ENCODE measurements at regions not wholly inside any gene's neighbourhood (a gene's known extent, or its start where the extent isn't known, plus 50 kb on each side); places are given as distances from the start of the nearest gene placed in this dataset.

DNA sequence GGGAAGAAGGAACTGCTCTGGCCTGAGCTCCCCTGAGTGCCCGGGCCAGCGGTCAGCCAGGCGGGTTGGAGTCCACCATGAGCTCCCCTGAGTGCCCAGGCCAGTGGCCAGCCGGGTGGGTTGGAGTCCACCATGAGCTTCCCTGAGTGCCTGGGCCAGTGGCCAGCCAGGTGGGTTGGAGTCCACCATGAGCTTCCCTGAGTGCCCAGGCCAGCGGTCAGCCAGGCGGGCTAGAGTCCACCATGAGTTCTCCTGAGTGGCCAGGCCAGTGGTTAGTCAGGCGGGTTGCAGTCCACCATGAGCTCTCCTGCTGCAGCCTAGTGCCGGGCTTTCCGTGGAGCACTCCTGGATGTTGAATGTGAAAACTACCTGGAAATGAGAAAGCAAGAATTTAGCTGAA lies 844.0 kb downstream of the TBC1D22A start:
- TF ChIP-seq, protein P1, sequence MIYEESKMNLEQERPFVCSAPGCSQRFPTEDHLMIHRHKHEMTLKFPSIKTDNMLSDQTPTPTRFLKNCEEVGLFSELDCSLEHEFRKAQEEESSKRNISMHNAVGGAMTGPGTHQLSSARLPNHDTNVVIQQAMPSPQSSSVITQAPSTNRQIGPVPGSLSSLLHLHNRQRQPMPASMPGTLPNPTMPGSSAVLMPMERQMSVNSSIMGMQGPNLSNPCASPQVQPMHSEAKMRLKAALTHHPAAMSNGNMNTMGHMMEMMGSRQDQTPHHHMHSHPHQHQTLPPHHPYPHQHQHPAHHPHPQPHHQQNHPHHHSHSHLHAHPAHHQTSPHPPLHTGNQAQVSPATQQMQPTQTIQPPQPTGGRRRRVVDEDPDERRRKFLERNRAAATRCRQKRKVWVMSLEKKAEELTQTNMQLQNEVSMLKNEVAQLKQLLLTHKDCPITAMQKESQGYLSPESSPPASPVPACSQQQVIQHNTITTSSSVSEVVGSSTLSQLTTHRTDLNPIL (CRISPR knock-in tag; IDR thresholded peaks at IDR 0.05; ENCODE audit: low read depth), result no peak
- TF ChIP-seq RARB (CRISPR knock-in tag; IDR thresholded peaks at IDR 0.05) (no peak), ESRRG (CRISPR knock-in tag; IDR thresholded peaks at IDR 0.05) (no peak)

Measured in SK-N-SH treated with all-trans-retinoic acid at 6 μM for 48 hours (cell line).